CD14-positive monocyte (primary cell): ENCODE measurements at regions not wholly inside any gene's neighbourhood (a gene's known extent, or its start where the extent isn't known, plus 50 kb on each side); places are given as distances from the start of the nearest gene placed in this dataset.
A peak's percentile ranks its signal among the peaks of the same experiment; 100 is the strongest.

Source experiments
- DNase-seq, 3 donors: peaks; one replicate each; pipeline ENCODE4 v3.0.0-alpha.2; 2011 to 2022
- H2AFZ ChIP-seq: 2 replicates; pipeline ENCODE4 v1.6.0; 2012; ENCODE audit warnings: mild to moderate bottlenecking, low read depth, low read length, inconsistent platforms; ENCODE audit not compliant: insufficient read depth, poor library complexity, severe bottlenecking
- H3K27ac ChIP-seq, 2 donors: 1 replicate in 1 of 2; 2 replicates in 1 of 2; pipeline ENCODE4 v1.5.1; 2012 to 2013; ENCODE audit warnings: low read length in 2 of 2, control low read depth in 1 of 2, inconsistent platforms in 1 of 2, low read depth in 1 of 2, mild to moderate bottlenecking in 1 of 2
- H3K27me3 ChIP-seq, 2 donors: one replicate each; pipeline versions ENCODE4 v1.6.0 to v1.6.1; 2011 to 2013; ENCODE audit warnings: low read length in 2 of 2; ENCODE audit not compliant: control insufficient read depth in 2 of 2, insufficient read depth in 2 of 2
- H3K36me3 ChIP-seq, 2 donors: replicated peaks in 1 of 2; 1 replicate in 1 of 2; 2 replicates in 1 of 2; pipeline versions ENCODE4 v1.5.1 to v1.6.1; 2012 to 2013; ENCODE audit warnings: low read length in 2 of 2, control low read depth in 1 of 2, inconsistent platforms in 1 of 2, mild to moderate bottlenecking in 1 of 2; ENCODE audit not compliant: insufficient read depth in 2 of 2, control insufficient read depth in 1 of 2
- H3K4me1 ChIP-seq, 2 donors: 1 replicate in 1 of 2; 2 replicates in 1 of 2; pipeline versions ENCODE4 v1.5.1 to v1.6.1; 2012 to 2013; ENCODE audit warnings: low read length in 2 of 2, control low read depth in 1 of 2, inconsistent platforms in 1 of 2, mild to moderate bottlenecking in 1 of 2, moderate library complexity in 1 of 2; ENCODE audit not compliant: insufficient read depth in 2 of 2, control insufficient read depth in 1 of 2
- H3K4me2 ChIP-seq: replicated peaks from 2 replicates; pipeline ENCODE3; 2012; ENCODE audit warnings: low read length, moderate library complexity, mild to moderate bottlenecking; ENCODE audit not compliant: poor library complexity, severe bottlenecking; ENCODE audit errors: extremely low read depth
- H3K4me3 ChIP-seq, 3 experiments: fragments of 200-600 bp in 1 of 3; sonication (generic) in 1 of 3; replicated peaks in 1 of 3; 1 replicate in 2 of 3; 2 replicates in 1 of 3; pipeline ENCODE4 v1.5.1; 2011 to 2013; ENCODE audit warnings: low read length in 3 of 3, mild to moderate bottlenecking in 3 of 3, control low read depth in 2 of 3, low read depth in 2 of 3, inconsistent platforms in 1 of 3, moderate library complexity in 1 of 3
- H3K79me2 ChIP-seq: 2 replicates; pipeline ENCODE4 v1.6.0; 2012; ENCODE audit warnings: mild to moderate bottlenecking, control low read depth, inconsistent platforms, low read length, moderate library complexity; ENCODE audit not compliant: insufficient read depth
- H3K9ac ChIP-seq: 2 replicates; pipeline ENCODE4 v1.6.0; 2017; ENCODE audit warnings: low read length, mild to moderate bottlenecking; ENCODE audit not compliant: insufficient read depth, poor library complexity, severe bottlenecking
- H3K9me3 ChIP-seq, 2 donors: replicated peaks in 1 of 2; 1 replicate in 1 of 2; 2 replicates in 1 of 2; pipeline versions ENCODE4 v1.5.1 to v1.6.1; 2012 to 2013; ENCODE audit warnings: low read length in 2 of 2, control low read depth in 1 of 2; ENCODE audit not compliant: control insufficient read depth in 1 of 2, insufficient read depth in 1 of 2
- H4K20me1 ChIP-seq: 2 replicates; pipeline ENCODE4 v1.6.0; 2012; ENCODE audit warnings: mild to moderate bottlenecking, low read length, control low read depth, moderate library complexity; ENCODE audit not compliant: insufficient read depth
- H3K27ac Mint-ChIP-seq, 7 donors: one replicate each; pipeline ENCODE4 v1.8.0; 2020; ENCODE audit warnings: mild to moderate bottlenecking in 7 of 7, mixed read lengths in 7 of 7, moderate library complexity in 6 of 7, inconsistent platforms in 2 of 7
- H3K27me3 Mint-ChIP-seq, 3 donors: one replicate each; pipeline ENCODE4 v1.8.0; 2021 to 2022; ENCODE audit warnings: low read depth in 3 of 3, mild to moderate bottlenecking in 3 of 3, mixed read lengths in 3 of 3, moderate library complexity in 3 of 3, inconsistent platforms in 1 of 3
- H3K36me3 Mint-ChIP-seq, 2 donors: one replicate each; pipeline ENCODE4 v1.8.0; 2020; ENCODE audit warnings: mixed read lengths in 2 of 2, inconsistent platforms in 1 of 2, mild to moderate bottlenecking in 1 of 2
- H3K4me1 Mint-ChIP-seq: one replicate; pipeline ENCODE4 v1.8.0; 2020; ENCODE audit warnings: mild to moderate bottlenecking, mixed read lengths
- H3K4me3 Mint-ChIP-seq, 2 donors: one replicate each; pipeline ENCODE4 v1.8.0; 2020; ENCODE audit warnings: mild to moderate bottlenecking in 2 of 2, mixed read lengths in 2 of 2, moderate library complexity in 1 of 2
- H3K9me3 Mint-ChIP-seq, 7 donors: one replicate each; pipeline ENCODE4 v1.8.0; 2020 to 2022; ENCODE audit warnings: mixed read lengths in 7 of 7, mild to moderate bottlenecking in 6 of 7, moderate library complexity in 6 of 7, inconsistent platforms in 2 of 7
- CTCF ChIP-seq: fragments of 200-600 bp; IDR thresholded peaks from one replicate; pipeline ENCODE4 v1.8.0; 2022; ENCODE audit warnings: antibody characterized with exemption, mild to moderate bottlenecking
- WGBS: methylation state at CpG from one replicate; pipeline ENCODE4 v1.1.5; 2013; ENCODE audit warnings: missing lambda C conversion rate; ENCODE audit not compliant: insufficient coverage; 5-methylcytosine and 5-hydroxymethylcytosine counted together
- intact Hi-C, 2 donors: fragments of 100-400 bp; cut with micrococcal nuclease; formaldehyde crosslinking; loops; one replicate each; pipeline versions ENCODE4 v1.15.0 to v1.15.1; 2023

- intact Hi-C loops = no loop called here
- WGBS = 33% methylated on average over 1 of the region's 4 CpGs
- TF ChIP-seq CTCF = no peak
- Histone ChIP-seq H3K27me3 (no peaks in the 10 kb centered on the region), H3K4me3 (no peak overlapping the region), H3K36me3 (no peaks in the 10 kb centered on the region), H3K4me2 (no peak overlapping the region), H3K4me1 (no peaks in the 10 kb centered on the region), H3K9me3 (no peaks in the 10 kb centered on the region), H3K27ac (no peak overlapping the region), H2AFZ (no peak overlapping the region), H3K9ac (no peak overlapping the region), H4K20me1 (no peaks in the 10 kb centered on the region), H3K79me2 (no peaks in the 10 kb centered on the region)
- Mint-ChIP-seq H3K36me3 (no peaks in the 10 kb centered on the region), H3K27ac (no peak overlapping the region), H3K4me1 (no peaks in the 10 kb centered on the region), H3K9me3 (peaks cover 0 to 5% (median 2%) of the 10 kb centered on the region in 7 donors), H3K27me3 (peaks cover 4 to 17% (median 10%) of the 10 kb centered on the region in 3 donors), H3K4me3 (no peak overlapping the region)
- DNase-seq = no peak
These were observed 298.3 kb downstream of the MATN1 start for GRCh38 chr1:30425046-30425445.

GRCh38 chr1:30423570-30423969 is 299.8 kb downstream of the MATN1 start:
- Histone ChIP-seq H3K27ac (no peak overlapping the region), H3K9ac (no peak overlapping the region), H3K79me2 (no peaks in the 10 kb centered on the region), H3K4me1 (no peaks in the 10 kb centered on the region), H3K27me3 (no peaks in the 10 kb centered on the region), H4K20me1 (no peaks in the 10 kb centered on the region), H3K36me3 (no peaks in the 10 kb centered on the region), H3K4me3 (no peak overlapping the region), H3K9me3 (no peaks in the 10 kb centered on the region), H3K4me2 (no peak overlapping the region), H2AFZ (no peak overlapping the region)
- Mint-ChIP-seq H3K36me3 (no peaks in the 10 kb centered on the region), H3K27ac (peak overlapping the region in 1 of 7 donors; percentile 61), H3K9me3 (peaks cover 0 to 5% (median 2%) of the 10 kb centered on the region in 7 donors), H3K4me3 (no peak overlapping the region), H3K4me1 (no peaks in the 10 kb centered on the region), H3K27me3 (peaks cover 4 to 12% (median 6%) of the 10 kb centered on the region in 3 donors)
- intact Hi-C loops = no loop called here
- no peak for TF ChIP-seq CTCF
- 89% methylated on average over 3 of the region's 3 CpGs for WGBS
- DNase-seq = no peak
